Neuronal stem cell (in vitro differentiated cells): ENCODE measurements at regions not wholly inside any gene's neighbourhood (a gene's known extent, or its start where the extent isn't known, plus 50 kb on each side); places are given as distances from the start of the nearest gene placed in this dataset.

Source experiments
- DNase-seq: peaks from one replicate; pipeline ENCODE4 v3.0.0-alpha.2; 2013; ENCODE audit warnings: low spot score
- H2AFZ ChIP-seq: one replicate; pipeline ENCODE4 v1.6.1; 2013; ENCODE audit warnings: mild to moderate bottlenecking, low read length, inconsistent platforms
- H2AK5ac ChIP-seq: 2 replicates; pipeline ENCODE4 v1.6.1; 2013; ENCODE audit warnings: low read depth, mild to moderate bottlenecking, inconsistent platforms, low read length, moderate library complexity, mixed read lengths
- H2BK120ac ChIP-seq: 2 replicates; pipeline ENCODE4 v1.6.1; 2013; ENCODE audit warnings: low read depth, mild to moderate bottlenecking, inconsistent platforms, low read length, moderate library complexity, mixed read lengths
- H2BK12ac ChIP-seq: one replicate; pipeline ENCODE4 v1.6.1; 2013; ENCODE audit warnings: low read length, inconsistent platforms
- H2BK15ac ChIP-seq: 2 replicates; pipeline ENCODE4 v1.6.1; 2013; ENCODE audit warnings: mild to moderate bottlenecking, low read length, inconsistent platforms, mixed read lengths
- H2BK5ac ChIP-seq: one replicate; pipeline ENCODE4 v1.6.1; 2013; ENCODE audit warnings: inconsistent platforms, mild to moderate bottlenecking, low read length, moderate library complexity
- H3K14ac ChIP-seq: one replicate; pipeline ENCODE4 v1.6.1; 2013; ENCODE audit warnings: low read length, inconsistent platforms
- H3K18ac ChIP-seq: 2 replicates; pipeline ENCODE4 v1.6.1; 2013; ENCODE audit warnings: low read length, inconsistent platforms
- H3K23ac ChIP-seq: 2 replicates; pipeline ENCODE4 v1.6.1; 2013; ENCODE audit warnings: low read depth, mild to moderate bottlenecking, mixed read lengths, low read length, inconsistent platforms; ENCODE audit not compliant: poor library complexity
- H3K27ac ChIP-seq: replicated peaks from 3 replicates; pipeline ENCODE4 v1.5.1; 2013; ENCODE audit warnings: low read length, inconsistent platforms
- H3K27me3 ChIP-seq, 3 experiments: 2 replicates each; pipeline ENCODE4 v1.6.1; 2013; ENCODE audit warnings: low read length in 3 of 3, mild to moderate bottlenecking in 2 of 3, inconsistent platforms in 1 of 3, low read depth in 1 of 3, mixed read lengths in 1 of 3, moderate library complexity in 1 of 3; ENCODE audit not compliant: control insufficient read depth in 3 of 3, insufficient read depth in 3 of 3
- H3K36me3 ChIP-seq, 2 donors: replicated peaks in 1 of 2; 2 replicates each; pipeline ENCODE4 v1.6.1; 2013; ENCODE audit warnings: low read length in 2 of 2; ENCODE audit not compliant: control insufficient read depth in 2 of 2, insufficient read depth in 2 of 2
- H3K4ac ChIP-seq: 2 replicates; pipeline ENCODE4 v1.6.1; 2013; ENCODE audit warnings: inconsistent platforms, mild to moderate bottlenecking, low read length, moderate library complexity
- H3K4me1 ChIP-seq, 2 donors: 1 replicate in 1 of 2; 2 replicates in 1 of 2; pipeline ENCODE4 v1.6.1; 2013; ENCODE audit warnings: low read length in 2 of 2, low read depth in 1 of 2; ENCODE audit not compliant: control insufficient read depth in 2 of 2, insufficient read depth in 1 of 2
- H3K4me2 ChIP-seq: one replicate; pipeline ENCODE4 v1.6.1; 2013; ENCODE audit warnings: mild to moderate bottlenecking, low read length, inconsistent platforms; ENCODE audit not compliant: insufficient read depth, poor library complexity, severe bottlenecking
- H3K4me3 ChIP-seq, 2 donors: 2 replicates each; pipeline ENCODE4 v1.5.1; 2013; ENCODE audit warnings: low read length in 2 of 2, mild to moderate bottlenecking in 2 of 2, inconsistent platforms in 1 of 2, moderate library complexity in 1 of 2
- H3K79me1 ChIP-seq: one replicate; pipeline ENCODE4 v1.6.1; 2013; ENCODE audit warnings: low read depth, mild to moderate bottlenecking, inconsistent platforms, low read length, moderate library complexity
- H3K9ac ChIP-seq: one replicate; pipeline ENCODE4 v1.6.1; 2013; ENCODE audit warnings: mild to moderate bottlenecking, low read depth, low read length, inconsistent platforms; ENCODE audit not compliant: poor library complexity
- H3K9me3 ChIP-seq, 2 donors: replicated peaks in 1 of 2; 2 replicates each; pipeline versions ENCODE3 to v1.6.1; 2013; ENCODE audit warnings: low read length in 2 of 2, mild to moderate bottlenecking in 2 of 2, inconsistent platforms in 1 of 2, low read depth in 1 of 2, mixed read lengths in 1 of 2, moderate library complexity in 1 of 2; ENCODE audit not compliant: control insufficient read depth in 2 of 2, insufficient read depth in 1 of 2
- H4K8ac ChIP-seq: one replicate; pipeline ENCODE4 v1.6.1; 2013; ENCODE audit warnings: low read depth, mild to moderate bottlenecking, inconsistent platforms, low read length, moderate library complexity
- H4K91ac ChIP-seq: one replicate; pipeline ENCODE4 v1.6.1; 2013; ENCODE audit warnings: low read length, low read depth, mild to moderate bottlenecking, inconsistent platforms; ENCODE audit not compliant: poor library complexity
- WGBS, 2 donors: extraction: QIAGEN DNeasy Blood & Tissue Kit; methylation state at CpG; one replicate each; pipeline ENCODE4 v1.1.7; 2013; ENCODE audit warnings: missing lambda C conversion rate in 2 of 2, mixed read lengths in 1 of 2; ENCODE audit not compliant: insufficient read length in 2 of 2, insufficient replicate concordance in 1 of 2; ENCODE audit errors: extremely low coverage in 2 of 2; 5-methylcytosine and 5-hydroxymethylcytosine counted together

DNA sequence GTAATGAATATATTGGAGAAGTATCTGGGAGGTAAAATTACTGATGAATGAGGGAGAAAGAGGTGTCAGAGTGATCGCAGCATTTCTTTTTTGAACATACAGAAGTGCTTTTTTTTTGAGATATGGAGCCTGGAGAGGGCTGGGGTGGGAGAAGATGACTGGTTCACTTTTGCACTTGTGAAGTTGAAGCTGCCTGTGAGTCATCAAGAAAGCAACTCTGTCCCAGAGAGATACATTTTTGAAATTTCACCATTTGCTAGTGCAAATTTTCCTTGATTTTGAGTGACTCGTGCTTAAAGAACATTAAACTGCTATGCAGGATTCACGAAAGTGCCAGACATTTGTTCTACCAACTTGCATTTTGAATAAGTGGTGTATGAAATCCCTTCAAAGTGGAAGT lies 81.8 kb downstream of the ADRA2A start:
- Histone ChIP-seq H3K36me3 (no peaks in the 10 kb centered on the region), H2BK15ac (no peak overlapping the region), H4K91ac (no peak overlapping the region), H3K14ac (no peak overlapping the region), H2BK5ac (no peak overlapping the region), H2AK5ac (no peak overlapping the region), H4K8ac (no peak overlapping the region), H3K4me3 (no peak overlapping the region), H2BK120ac (no peak overlapping the region), H3K79me1 (no peaks in the 10 kb centered on the region), H3K4me2 (no peak overlapping the region), H3K4ac (no peak overlapping the region), H3K27me3 (no peaks in the 10 kb centered on the region), H3K9ac (no peak overlapping the region), H2BK12ac (no peak overlapping the region), H3K4me1 (no peaks in the 10 kb centered on the region), H3K9me3 (no peaks in the 10 kb centered on the region), H2AFZ (no peak overlapping the region), H3K18ac (no peak overlapping the region), H3K23ac (no peak overlapping the region), H3K27ac (no peak overlapping the region)
- DNase-seq, result no peak
- no CpG with 5 or more reads among the region's 3 CpGs for WGBS, 2 donors

DNA sequence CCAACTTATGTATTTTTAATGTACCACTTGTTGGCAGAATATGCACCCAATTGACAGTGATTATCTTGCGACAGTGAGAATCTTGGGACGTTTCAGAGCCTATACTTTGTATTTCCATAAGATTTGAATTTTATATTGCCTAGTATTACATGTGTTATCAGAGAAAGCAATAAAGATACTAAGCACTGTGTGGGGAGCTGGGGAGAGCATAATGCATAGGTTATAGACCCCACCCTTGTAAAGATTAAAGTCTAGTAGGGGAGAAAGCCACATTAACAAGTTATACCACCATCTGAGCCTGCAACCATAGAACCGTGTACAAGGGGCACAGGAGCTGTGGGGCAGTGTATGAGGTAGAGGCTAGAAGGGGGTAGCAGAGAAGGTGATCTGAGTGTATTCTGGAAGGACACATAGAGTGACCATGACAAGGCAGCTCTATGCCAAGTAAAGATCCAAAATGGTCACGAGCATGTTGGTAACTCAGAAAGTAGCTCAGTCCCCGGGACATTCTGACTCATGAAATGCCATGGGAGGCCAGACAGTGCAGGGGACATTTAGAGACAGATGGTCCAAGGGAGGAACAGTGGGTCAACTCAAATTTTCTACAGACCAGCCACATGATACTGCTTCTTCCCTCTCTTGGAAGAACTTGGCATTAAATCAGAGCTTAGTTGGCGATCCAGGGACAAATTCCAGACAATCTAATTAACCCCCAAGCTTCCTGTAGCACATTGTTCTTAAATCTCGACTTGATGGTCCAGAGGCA lies 84.5 kb downstream of the ADRA2A start:
- Histone ChIP-seq H3K4ac (no peak overlapping the region), H2BK5ac (no peak overlapping the region), H2AK5ac (no peak overlapping the region), H3K4me1 (no peaks in the 10 kb centered on the region), H2AFZ (no peak overlapping the region), H3K18ac (no peak overlapping the region), H4K8ac (no peak overlapping the region), H3K27me3 (no peaks in the 10 kb centered on the region), H3K36me3 (no peaks in the 10 kb centered on the region), H3K27ac (no peak overlapping the region), H2BK120ac (no peak overlapping the region), H3K4me3 (no peak overlapping the region), H3K9ac (no peak overlapping the region), H3K79me1 (no peaks in the 10 kb centered on the region), H4K91ac (no peak overlapping the region), H3K14ac (no peak overlapping the region), H2BK15ac (no peak overlapping the region), H2BK12ac (no peak overlapping the region), H3K23ac (no peak overlapping the region), H3K4me2 (no peak overlapping the region), H3K9me3 (no peaks in the 10 kb centered on the region)
- no CpG with 5 or more reads among the region's 7 CpGs for WGBS, 2 donors
- no peak for DNase-seq

DNA sequence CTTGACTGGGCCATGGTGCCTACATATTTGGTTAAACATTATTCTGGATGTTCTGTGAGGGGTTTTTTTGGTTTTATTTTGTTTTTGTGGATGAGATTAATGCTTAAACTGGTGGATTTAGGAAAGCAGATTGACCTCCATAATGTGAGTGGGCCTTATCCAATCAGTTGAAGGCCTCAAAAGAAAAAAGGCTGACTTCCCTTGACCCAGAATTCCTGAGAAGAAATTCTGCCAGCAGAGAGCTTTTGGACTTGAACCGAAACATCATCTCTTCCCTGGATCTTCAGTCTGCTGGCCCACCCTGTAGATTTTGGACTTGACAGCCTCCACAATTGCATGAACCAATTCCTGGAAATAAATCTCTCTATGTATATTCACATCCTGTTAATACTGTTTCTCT lies 94.4 kb downstream of the ADRA2A start:
- no peaks in the 10 kb centered on the region for H3K36me3 ChIP-seq
- no peak overlapping the region for H3K14ac ChIP-seq
- H3K4ac ChIP-seq, result no peak overlapping the region
- H2AK5ac ChIP-seq, result no peak overlapping the region
- H3K23ac ChIP-seq, result no peak overlapping the region
- no CpG with 5 or more reads among the region's 1 CpG for WGBS, 2 donors
- H2BK120ac ChIP-seq, result no peak overlapping the region
- no peak overlapping the region for H3K27ac ChIP-seq
- no peak overlapping the region for H2BK15ac ChIP-seq
- no peak overlapping the region for H2BK12ac ChIP-seq
- H3K4me3 ChIP-seq, result no peak overlapping the region
- no peaks in the 10 kb centered on the region for H3K27me3 ChIP-seq
- H3K9ac ChIP-seq, result no peak overlapping the region
- H4K8ac ChIP-seq, result no peak overlapping the region
- H2BK5ac ChIP-seq, result no peak overlapping the region
- no peak overlapping the region for H3K4me2 ChIP-seq
- H2AFZ ChIP-seq, result no peak overlapping the region
- H3K79me1 ChIP-seq, result no peaks in the 10 kb centered on the region
- DNase-seq, result no peak
- H4K91ac ChIP-seq, result no peak overlapping the region
- no peaks in the 10 kb centered on the region for H3K9me3 ChIP-seq
- no peak overlapping the region for H3K18ac ChIP-seq
- H3K4me1 ChIP-seq, result no peaks in the 10 kb centered on the region

DNA sequence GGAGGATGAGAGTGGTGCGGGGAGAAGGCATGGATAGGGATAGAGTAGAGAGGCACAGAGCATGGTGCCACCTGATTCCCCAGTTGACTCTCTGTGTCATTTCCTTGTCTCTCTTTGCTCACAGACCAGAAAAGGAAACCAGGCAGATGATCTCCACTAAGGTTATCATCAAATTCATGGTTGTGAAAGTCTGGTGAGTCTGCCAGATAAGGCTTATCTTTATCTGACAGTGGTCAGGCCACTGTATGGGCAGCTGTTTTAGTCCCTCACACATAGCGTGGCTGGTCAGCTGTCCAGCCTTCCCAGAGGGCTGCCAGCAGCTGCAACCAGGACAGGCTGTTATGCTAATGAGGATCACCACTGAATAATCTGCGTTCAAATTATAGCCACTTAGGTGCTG lies 99.0 kb downstream of the ADRA2A start:
- Histone ChIP-seq H2BK15ac (no peak overlapping the region), H3K4me1 (no peaks in the 10 kb centered on the region), H3K9ac (no peak overlapping the region), H3K27ac (no peak overlapping the region), H3K4me3 (no peak overlapping the region), H2BK120ac (no peak overlapping the region), H3K18ac (no peak overlapping the region), H2BK5ac (no peak overlapping the region), H3K4ac (no peak overlapping the region), H3K79me1 (no peaks in the 10 kb centered on the region), H3K23ac (no peak overlapping the region), H4K8ac (no peak overlapping the region), H3K36me3 (no peaks in the 10 kb centered on the region), H3K27me3 (no peaks in the 10 kb centered on the region), H3K14ac (no peak overlapping the region), H2BK12ac (no peak overlapping the region), H3K9me3 (no peaks in the 10 kb centered on the region), H2AFZ (no peak overlapping the region), H2AK5ac (no peak overlapping the region), H3K4me2 (no peak overlapping the region), H4K91ac (no peak overlapping the region)
- WGBS, 2 donors, result no CpG with 5 or more reads among the region's 3 CpGs
- no peak for DNase-seq
